NCI-H2196 treated with DMSO at 0.1 percent for 48 hours (cell line): ENCODE measurements at regions not wholly inside any gene's neighbourhood (a gene's known extent, or its start where the extent isn't known, plus 50 kb on each side); places are given as distances from the start of the nearest gene placed in this dataset.

ENCODE experiments used
- DNase-seq: peaks from one replicate; lab custom pipeline; 2025; ENCODE audit not compliant: unreplicated experiment; lab: John Stamatoyannopoulos, UW

DNA sequence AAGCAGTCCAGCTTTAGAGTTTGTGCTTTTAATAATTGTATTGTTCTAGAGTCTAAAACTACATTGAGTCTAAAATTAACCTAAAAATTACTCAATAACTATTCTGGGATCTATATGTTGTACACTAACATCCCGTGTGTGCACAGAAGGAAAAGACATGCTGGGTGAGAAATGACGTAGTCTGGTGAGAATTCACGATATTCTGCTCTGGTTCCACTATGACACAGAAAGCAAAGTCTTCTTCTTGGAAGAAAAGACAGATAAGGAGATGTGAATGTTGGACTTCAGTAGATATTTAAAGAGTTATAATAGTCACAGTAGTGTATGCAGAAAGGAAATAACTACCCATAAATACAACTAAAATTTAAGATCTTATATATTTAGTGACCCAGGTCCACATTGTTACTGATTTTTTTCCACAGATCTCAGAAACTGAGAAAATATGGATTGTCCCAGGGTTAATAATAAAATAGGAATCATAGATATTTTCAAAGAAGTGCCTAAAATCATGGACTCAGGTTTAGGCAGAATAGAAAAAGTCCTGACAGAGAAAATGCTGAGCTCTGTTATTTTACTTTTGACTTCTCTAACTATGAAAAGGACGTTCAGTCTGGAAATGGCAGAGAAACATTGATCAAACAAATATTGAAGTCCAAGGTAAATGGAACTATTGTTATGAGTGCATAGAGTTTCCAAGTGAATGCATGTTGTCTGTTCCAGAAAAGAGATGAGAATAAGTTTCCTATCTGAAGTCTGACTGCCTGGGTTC, 170.7 kb downstream of the ANKRD50 start:
- no peak for DNase-seq

GRCh38 chr4:124555959-124556358, 156.6 kb downstream of the ANKRD50 start:
- no peak for DNase-seq

DNA sequence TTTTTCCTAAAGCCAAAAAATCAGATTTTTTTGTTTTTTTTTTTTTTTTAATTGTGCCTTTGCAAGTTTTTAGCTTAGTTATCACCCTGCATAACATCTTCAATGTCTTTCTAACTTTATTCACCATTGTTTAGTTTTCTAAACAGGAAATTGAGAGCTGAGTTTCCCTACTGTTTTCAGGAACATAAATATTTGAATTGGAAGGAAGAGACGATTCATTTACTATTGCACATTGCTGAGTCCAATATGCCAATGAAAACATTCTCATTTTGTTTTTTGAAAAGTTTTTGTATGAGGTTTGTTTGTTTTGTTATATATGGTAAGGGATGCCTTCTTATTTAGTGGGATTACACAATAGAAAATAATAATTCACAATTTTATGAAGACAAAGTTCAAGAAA, 148.4 kb downstream of the ANKRD50 start:
- DNase-seq = no peak

DNA sequence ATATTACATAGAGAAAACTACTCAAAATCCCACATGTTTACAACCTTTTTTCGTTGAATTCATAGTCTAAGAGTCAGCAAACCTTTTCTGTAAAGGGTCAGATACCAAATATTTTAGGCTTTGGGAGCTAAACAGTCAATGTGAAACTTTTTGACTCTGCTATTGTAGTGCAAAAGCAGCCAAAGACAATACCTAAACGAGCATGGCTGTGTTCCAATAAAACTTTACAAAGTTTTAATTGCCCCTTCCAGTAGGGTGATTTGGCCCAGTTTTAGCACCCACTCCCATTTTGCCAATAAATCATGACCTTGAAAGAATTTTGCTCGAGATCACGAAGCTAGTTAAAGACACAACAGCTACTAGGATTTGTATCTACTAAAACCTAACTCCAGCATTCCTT, 147.2 kb downstream of the ANKRD50 start:
- DNase-seq = no peak

DNA sequence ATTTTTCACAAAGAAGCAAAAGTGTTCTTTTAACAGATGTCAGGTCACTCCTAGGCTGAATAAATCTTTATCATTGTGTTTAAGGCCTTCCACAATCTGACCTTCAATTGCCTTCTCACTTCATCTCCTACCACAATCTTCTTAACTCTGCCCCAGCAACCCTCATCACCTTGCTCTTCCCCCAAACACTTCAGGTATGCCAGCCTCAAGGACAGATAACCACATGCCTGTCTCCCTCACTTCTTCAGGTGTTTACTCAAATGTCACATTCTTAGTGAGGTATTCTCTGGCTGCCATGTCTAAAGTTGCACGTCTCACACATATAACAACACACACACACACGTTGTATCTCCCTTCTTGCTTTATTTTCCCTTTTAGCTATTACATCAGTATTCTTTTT, 146.5 kb downstream of the ANKRD50 start:
- no peak for DNase-seq

GRCh38 chr4:124573056-124573455, 139.5 kb downstream of the ANKRD50 start:
- no peak for DNase-seq

DNA sequence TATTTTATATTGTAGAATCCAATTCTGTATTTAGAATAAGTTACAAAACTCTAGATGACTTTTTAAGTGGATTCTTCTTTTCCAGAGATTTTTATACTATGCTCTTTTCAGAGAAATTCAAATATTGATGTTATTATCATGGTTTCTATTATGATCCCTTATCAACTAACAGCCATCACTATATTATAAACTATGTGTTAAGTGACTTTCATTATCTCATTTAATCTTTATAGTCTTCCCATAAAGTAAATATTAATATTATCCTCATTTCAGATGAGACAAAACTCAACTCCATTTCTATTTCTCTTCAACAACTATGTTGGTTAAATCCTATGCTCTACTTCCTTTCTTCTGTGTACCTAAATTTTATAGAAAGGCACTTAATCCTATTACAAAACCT, 132.6 kb downstream of the ANKRD50 start:
- DNase-seq = no peak

- no peak for DNase-seq
Observed at GRCh38 chr4:124583797-124584196, 128.7 kb downstream of the ANKRD50 start.

DNA sequence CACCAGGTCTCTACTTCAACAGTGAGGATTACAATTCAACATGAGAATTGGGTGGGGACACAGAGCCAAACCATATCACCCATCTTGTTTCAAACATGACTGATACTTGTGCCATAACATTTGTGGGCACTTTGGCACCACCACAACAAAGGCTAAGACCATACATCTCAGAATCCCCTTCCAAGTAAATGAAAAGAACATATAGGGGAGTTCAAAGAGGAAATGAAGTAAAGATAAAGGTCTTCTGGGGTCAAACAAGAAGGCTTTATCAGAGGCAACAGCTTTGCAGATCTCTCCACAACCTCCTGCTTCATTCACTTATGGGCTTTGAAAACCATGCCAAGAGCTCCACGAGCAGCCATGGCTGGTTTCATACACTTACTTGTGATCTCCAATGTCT, 122.7 kb downstream of the ANKRD50 start:
- DNase-seq = no peak

DNA sequence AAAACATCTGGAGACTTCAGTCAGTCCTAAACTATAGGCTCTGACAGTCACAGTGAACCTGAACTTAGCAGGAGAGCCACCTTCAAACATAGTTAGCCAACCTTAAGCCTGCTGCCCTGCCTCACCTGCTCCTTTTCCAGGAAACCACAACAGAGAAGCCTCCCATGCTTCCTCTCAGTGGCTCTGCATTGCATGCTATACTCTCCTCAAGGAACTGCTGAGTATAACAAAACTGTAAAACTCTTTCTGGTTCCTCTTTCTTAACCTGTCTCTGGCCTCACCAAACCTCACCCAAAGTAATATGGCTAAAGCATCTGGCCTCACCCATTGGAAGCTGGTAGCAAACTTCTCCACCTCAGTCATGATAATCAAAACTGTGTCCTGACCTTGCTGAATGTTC, 122.1 kb downstream of the ANKRD50 start:
- DNase-seq = no peak

DNA sequence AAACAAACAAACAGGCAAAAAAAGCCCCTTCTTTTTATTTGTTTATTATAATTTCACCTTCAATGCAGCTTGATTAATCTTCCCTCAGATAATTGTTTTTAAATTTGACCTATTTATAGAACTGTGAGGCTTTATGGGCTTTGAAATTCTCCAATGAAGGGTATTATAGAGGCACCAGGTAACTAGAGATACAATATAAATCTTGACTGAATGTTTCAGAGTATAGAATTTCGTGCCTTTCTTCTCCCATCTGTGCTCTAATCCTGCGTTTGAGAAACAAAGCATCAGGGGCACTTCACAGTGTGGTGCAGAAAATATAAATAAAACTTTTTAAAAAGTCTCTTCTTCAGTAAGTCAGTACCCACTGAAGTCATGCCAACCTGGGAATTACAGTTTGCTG, 120.9 kb downstream of the ANKRD50 start:
- no peak for DNase-seq

GRCh38 chr4:124593494-124593893, 119.0 kb downstream of the ANKRD50 start:
- DNase-seq = no peak

GRCh38 chr4:124594945-124595344, 117.6 kb downstream of the ANKRD50 start:
- DNase-seq = no peak

GRCh38 chr4:124596816-124597215, 115.7 kb downstream of the ANKRD50 start:
- DNase-seq = no peak

GRCh38 chr4:124610211-124610610, 102.3 kb downstream of the ANKRD50 start:
- DNase-seq = no peak
